ENCODE measurements at regions not wholly inside any gene's neighbourhood (a gene's known extent, or its start where the extent isn't known, plus 50 kb on each side); places are given as distances from the start of the nearest gene placed in this dataset.

DNA sequence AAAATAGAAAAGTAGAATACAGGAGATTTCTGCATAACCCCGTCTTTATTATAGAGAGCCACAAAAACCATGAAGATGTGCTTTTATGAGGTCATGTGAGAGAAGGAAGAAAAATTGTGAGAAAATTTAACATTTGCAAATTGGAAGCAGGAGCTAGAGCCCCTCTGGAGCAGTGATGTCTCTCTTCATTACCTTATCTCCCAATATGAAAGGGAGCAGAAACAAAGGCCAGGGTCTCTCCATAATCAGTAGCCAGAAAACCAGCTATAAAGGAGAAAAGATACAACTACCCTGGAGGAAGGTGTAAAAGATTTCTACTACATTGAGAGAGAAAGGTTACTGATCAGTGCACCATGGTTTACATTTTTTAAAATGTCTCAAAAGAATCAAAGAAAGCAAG is 53.2 kb upstream of the ITGA1 start:
- TF ChIP-seq CTCF (IDR thresholded peaks at IDR 0.05; ENCODE audit: borderline replicate concordance), result no peak
- Histone ChIP-seq H3K4me3 (no peak overlapping the region), H3K4me1 (no peaks in the 10 kb centered on the region), H3K9me3 (replicated peaks) (peaks cover 5% of the 10 kb centered on the region), H3K27ac (replicated peaks) (no peak overlapping the region), H3K36me3 (no peaks in the 10 kb centered on the region), H3K27me3 (ENCODE audit: low read depth) (no peaks in the 10 kb centered on the region)
- intact Hi-C loops (cut with micrococcal nuclease), result no loop called here
- no peak for DNase-seq

DNA sequence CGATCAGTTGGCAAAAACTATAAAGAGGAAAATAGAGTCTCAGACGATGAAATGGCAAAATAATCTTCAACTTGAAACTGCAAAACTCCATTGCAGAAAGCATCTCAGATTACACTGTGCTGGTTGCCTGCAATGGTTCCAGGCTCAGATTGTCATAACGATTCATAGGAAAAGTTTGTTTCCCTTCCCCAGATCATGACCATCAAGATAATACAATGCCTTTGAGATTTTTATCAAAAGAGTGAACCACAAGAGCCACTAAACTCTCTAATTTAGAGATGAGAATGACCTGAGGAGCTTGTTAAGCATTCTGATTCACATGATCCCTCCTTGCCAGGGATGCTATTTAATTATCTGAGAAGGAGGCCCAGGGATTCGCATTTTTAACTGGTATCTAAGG is 52.6 kb upstream of the ITGA1 start:
- H3K9me3 ChIP-seq (replicated peaks), result peaks cover 5% of the 10 kb centered on the region
- DNase-seq, result no peak
- no peak for TF ChIP-seq CTCF (IDR thresholded peaks at IDR 0.05; ENCODE audit: borderline replicate concordance)
- no peak overlapping the region for H3K4me3 ChIP-seq
- no peak overlapping the region for H3K27ac ChIP-seq (replicated peaks)
- no peaks in the 10 kb centered on the region for H3K36me3 ChIP-seq
- H3K27me3 ChIP-seq (ENCODE audit: low read depth), result no peaks in the 10 kb centered on the region
- intact Hi-C loops (cut with micrococcal nuclease), result no loop called here
- no peaks in the 10 kb centered on the region for H3K4me1 ChIP-seq
